ENCODE measurements at regions not wholly inside any gene's neighbourhood (a gene's known extent, or its start where the extent isn't known, plus 50 kb on each side); places are given as distances from the start of the nearest gene placed in this dataset.

DNA sequence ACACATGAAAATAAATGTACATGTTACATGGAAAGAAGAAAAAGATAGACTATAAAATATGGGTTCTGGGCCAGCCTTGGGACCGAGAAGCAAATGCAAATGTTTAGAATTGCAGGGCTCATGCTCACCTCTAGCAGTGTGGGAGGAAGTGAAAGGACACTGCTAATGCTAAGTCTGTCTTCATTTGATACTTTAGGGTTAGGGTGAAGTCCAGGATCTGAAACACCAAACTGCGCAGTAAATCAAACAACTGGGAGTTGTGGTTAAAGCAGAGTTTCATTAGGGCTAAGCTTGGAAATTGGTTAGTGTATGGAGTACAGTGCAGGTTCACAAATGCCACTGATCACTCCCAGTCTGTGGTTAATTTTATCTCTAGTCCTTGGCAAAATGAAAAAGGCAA, 73.2 kb upstream of the PDK4 start:
- no peak for DNase-seq (ENCODE audit: extremely low spot score, insufficient read length, low read depth)
- FAIRE-seq: peak; percentile 24

DNA sequence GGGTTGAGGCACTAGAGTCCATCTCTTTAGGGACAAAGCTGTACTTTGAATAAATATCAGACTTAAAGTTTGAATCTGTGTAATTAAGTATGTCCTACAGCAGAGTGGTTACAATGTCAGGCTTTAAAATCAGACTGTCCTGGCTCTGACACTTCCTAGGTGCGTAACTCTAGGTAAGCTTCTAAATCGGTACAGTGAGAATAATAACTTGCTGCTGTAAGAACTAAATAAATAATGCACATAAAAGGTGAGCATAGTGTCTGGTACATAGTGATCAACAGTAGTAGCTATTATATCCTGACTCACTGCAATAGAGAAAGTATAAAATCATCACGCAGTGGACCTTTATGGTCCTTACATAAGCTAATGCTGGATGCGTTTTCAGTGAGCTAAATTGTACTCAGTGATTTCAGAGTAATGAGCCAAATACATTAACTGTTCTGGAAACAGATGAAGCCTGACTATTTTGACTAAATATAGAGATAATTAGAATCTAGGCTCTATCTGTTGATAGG, 72.2 kb upstream of the PDK4 start:
- FAIRE-seq (no peak), DNase-seq (ENCODE audit: extremely low spot score, insufficient read length, low read depth) (no peak)

DNA sequence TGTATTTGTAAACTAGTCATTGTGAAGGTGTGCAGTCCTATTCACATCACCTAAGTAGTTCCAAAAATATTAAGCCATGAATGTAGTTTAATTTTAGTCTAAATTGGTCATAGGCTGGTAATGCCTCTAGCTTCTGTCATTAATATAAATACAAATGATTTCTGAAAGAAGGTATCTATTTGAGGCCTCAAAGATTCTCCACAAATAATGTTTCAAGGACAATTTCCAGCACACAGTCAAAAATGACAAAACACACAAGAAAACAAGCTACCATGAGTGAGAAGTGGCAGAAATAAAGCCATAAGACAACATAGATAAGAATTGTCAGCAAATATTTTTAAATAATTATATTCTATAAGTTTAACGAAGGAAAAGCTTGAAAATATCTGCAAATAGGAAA, 66.7 kb upstream of the PDK4 start:
- FAIRE-seq (no peak), DNase-seq (ENCODE audit: extremely low spot score, insufficient read length, low read depth) (no peak)

DNA sequence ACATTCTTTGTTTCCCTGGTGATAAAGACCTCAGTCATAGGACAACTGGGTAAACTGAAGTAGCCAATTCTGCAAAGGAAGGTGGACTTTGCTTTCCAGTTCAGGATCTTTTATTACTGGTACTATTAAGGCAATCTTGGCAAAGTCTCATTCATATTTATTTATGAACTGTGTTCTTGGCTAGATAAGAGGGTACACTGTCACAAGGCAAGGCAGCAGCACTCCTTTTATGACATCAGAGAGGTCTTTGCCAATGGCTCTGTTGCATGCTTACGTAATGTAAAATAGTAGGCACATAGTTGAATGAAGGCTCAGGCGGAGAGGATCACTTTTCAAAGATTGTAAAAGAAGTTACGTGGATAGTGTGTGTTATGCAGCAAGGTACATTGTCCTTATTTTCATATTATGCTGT, 63.7 kb upstream of the PDK4 start:
- DNase-seq (ENCODE audit: extremely low spot score, insufficient read length, low read depth): no peak
- no peak for FAIRE-seq

DNA sequence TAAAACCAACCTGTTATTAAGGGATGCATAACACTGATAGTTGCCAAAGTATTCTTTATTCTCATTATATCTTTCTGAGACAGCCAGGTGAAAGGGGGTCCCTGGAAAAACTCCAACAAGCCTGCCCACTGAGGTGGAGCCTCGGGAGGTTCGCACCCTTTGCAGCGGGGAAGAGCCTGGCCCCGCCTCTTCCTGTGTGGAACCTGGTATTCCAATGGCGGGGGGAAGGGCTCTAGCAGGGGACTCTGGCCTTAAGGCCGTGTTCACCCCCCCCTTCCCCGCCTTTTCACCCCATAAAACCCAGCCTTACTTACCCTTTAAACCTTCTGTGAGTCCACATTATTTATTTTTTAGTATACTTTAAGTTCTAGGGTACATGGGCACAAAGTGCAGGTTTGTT, 62.4 kb upstream of the PDK4 start:
- no peak for FAIRE-seq
- no peak for DNase-seq (ENCODE audit: extremely low spot score, insufficient read length, low read depth)

DNA sequence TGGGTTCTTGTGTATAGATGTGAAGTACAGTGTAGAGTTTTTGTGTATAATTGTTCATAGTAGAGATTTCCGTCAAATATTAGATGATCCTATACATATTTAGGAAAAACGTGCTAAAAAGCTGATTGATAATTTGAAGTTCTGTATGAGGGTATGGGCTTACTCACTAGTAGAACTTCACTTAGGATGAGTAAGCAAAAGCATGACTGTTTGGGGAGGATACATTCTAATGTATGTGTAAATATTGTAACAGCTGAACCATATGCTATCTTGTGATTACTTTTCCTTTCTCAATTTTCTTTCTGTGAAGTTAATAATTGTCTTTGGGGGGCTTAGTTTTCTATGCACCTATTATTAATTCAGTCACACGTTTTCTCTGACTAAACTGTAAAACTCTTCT, 53.2 kb upstream of the PDK4 start:
- FAIRE-seq (no peak), DNase-seq (ENCODE audit: extremely low spot score, insufficient read length, low read depth) (no peak)

DNA sequence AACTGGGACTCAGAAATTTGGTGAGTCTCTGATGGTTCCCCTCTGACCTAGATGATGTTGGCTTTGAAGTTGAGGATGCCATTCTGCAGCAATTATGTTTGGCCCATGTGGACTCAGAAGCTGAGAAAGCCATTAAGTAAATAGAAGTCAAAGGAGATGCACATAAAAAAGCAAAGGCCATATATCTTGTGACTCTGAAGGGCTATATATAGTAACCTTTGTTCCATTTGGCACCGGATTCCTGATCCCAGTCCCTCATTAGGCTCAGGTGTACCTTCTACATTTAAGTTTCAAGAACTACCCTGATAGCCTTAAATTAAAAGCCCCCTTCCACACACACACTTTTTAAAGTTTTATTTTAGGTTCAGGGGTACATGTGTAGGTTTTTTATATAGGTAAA, 50.0 kb upstream of the PDK4 start:
- DNase-seq (ENCODE audit: extremely low spot score, insufficient read length, low read depth) (no peak), FAIRE-seq (no peak)

Measured in GM18507 (cell line).